OCI-LY1 (cell line): ENCODE measurements at regions not wholly inside any gene's neighbourhood (a gene's known extent, or its start where the extent isn't known, plus 50 kb on each side); places are given as distances from the start of the nearest gene placed in this dataset.

ENCODE experiments used
- CTCF ChIP-seq: fragments of 200-600 bp; sonication (generic), shearing (Covaris generic); IDR thresholded peaks from 2 replicates; pipeline ENCODE4 v1.5.1; 2017; ENCODE audit warnings: mild to moderate bottlenecking, antibody characterized with exemption, low read length, moderate library complexity, mixed read lengths
- EZH2 ChIP-seq: fragments of 200-600 bp; sonication (generic), shearing (Covaris generic); IDR thresholded peaks from 2 replicates; pipeline ENCODE4 v1.8.0; 2017; ENCODE audit warnings: borderline replicate concordance, mixed run types, mild to moderate bottlenecking, antibody characterized with exemption, low read length, moderate library complexity, mixed read lengths

DNA sequence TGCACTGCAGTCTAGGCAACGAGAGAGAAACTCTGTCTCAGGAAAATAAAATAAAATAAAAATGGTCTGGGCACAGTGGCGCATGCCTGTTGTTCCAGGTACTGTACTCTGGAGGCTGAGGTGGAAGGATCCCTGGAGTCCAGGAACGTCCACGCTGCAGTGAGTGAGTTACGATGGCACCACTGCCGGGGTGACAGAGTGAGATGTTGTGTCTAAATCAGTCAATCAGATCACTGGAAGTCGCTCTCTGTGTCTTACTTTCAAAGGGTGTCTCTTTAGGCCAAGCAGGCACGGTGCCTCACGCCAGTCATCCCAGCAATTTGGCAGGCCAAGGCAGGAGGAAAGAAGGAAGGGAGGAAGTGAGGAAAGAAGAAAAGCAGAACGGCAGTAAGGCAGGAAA is 112.2 kb upstream of the ANKRD30BL start:
- no peak for TF ChIP-seq EZH2
- no peak for TF ChIP-seq CTCF
